ENCODE measurements at regions not wholly inside any gene's neighbourhood (a gene's known extent, or its start where the extent isn't known, plus 50 kb on each side); places are given as distances from the start of the nearest gene placed in this dataset.

DNA sequence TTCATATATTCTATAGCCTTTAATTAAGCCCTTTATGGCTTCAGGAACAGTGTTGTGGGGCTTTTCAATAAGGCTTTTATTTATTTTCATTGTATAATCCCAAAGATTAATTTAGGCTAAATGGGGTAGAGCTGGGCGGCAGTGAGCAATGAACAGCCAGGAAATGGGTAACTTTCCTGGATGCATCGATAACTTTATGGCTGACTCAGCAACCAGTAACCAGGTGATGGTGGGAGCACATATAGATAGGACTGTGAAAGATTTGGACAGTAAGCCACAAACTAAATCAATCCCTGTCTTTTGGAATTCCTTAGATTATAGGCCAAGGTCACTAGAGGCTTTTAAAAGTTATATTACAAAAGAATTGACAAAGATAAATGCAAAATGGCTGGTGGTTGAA, 1260.6 kb upstream of the CELF4 start:
- H3K9ac ChIP-seq: no peak overlapping the region
- no peak overlapping the region for H3K4me3 Mint-ChIP-seq
- no peaks in the 10 kb centered on the region for H3K9me3 ChIP-seq (ENCODE audit: low read depth)
- H3K4me3 ChIP-seq: no peak overlapping the region
- no peaks in the 10 kb centered on the region for H3K4me1 ChIP-seq
- H3F3A ChIP-seq (ENCODE audit: low read depth): no peaks in the 10 kb centered on the region
- H3K27ac ChIP-seq: no peak overlapping the region
- H3K36me3 ChIP-seq: no peaks in the 10 kb centered on the region
- H4K20me1 ChIP-seq (ENCODE audit: low read depth): no peaks in the 10 kb centered on the region
- no peaks in the 10 kb centered on the region for H3K27me3 ChIP-seq
- no peaks in the 10 kb centered on the region for H3K9me3 Mint-ChIP-seq
- H3K79me2 ChIP-seq (ENCODE audit: low read depth): no peaks in the 10 kb centered on the region
- H3K36me3 Mint-ChIP-seq: no peaks in the 10 kb centered on the region
- H3K4me2 ChIP-seq: no peak overlapping the region
- H3K27me3 Mint-ChIP-seq (ENCODE audit: insufficient read depth, low read depth): no peaks in the 10 kb centered on the region
- H2AFZ ChIP-seq (replicated peaks): no peak overlapping the region
- TF ChIP-seq EZH2phosphoT487 (IDR thresholded peaks at IDR 0.05): no peak
- no peak for TF ChIP-seq EZH2 (IDR thresholded peaks at IDR 0.05)
- no peak for TF ChIP-seq CTCF (IDR thresholded peaks at IDR 0.05)
- H3K4me1 Mint-ChIP-seq: no peaks in the 10 kb centered on the region
- no peak overlapping the region for H3K27ac Mint-ChIP-seq
- DNase-seq (ENCODE audit: low spot score): no peak

DNA sequence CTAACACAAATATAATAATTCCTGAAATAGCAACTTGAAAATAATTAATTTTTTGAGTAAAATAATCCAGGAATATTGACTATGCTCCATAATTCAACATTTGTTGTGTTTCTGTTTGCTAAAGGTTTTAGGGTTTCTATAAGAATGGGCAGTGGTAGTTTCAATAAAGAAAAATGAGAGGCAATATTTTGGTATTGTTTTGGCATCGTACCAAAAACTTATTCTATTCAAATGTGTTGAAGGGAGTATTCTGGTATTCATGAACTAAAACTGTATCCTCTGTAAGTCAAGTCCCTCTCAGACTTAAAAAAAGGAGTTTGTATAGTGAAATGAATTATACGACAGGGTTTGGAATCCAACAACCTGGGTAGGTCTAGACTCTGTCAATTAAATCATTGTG, 1245.6 kb upstream of the CELF4 start:
- H3K27ac Mint-ChIP-seq: no peak overlapping the region
- peaks cover 2% of the 10 kb centered on the region for H3K27me3 Mint-ChIP-seq (ENCODE audit: insufficient read depth, low read depth)
- Histone ChIP-seq H3K79me2 (ENCODE audit: low read depth) (no peaks in the 10 kb centered on the region), H4K20me1 (ENCODE audit: low read depth) (no peaks in the 10 kb centered on the region), H3F3A (ENCODE audit: low read depth) (no peaks in the 10 kb centered on the region), H3K27me3 (no peaks in the 10 kb centered on the region), H3K36me3 (no peaks in the 10 kb centered on the region), H3K4me2 (no peak overlapping the region), H3K27ac (no peak overlapping the region), H3K9me3 (ENCODE audit: low read depth) (no peaks in the 10 kb centered on the region), H3K4me3 (no peak overlapping the region), H2AFZ (replicated peaks) (no peak overlapping the region), H3K9ac (no peak overlapping the region), H3K4me1 (peaks cover 16% of the 10 kb centered on the region)
- no peaks in the 10 kb centered on the region for H3K9me3 Mint-ChIP-seq
- H3K36me3 Mint-ChIP-seq: no peaks in the 10 kb centered on the region
- no peak for DNase-seq (ENCODE audit: low spot score)
- TF ChIP-seq EZH2 (IDR thresholded peaks at IDR 0.05): no peak
- TF ChIP-seq CTCF (IDR thresholded peaks at IDR 0.05): no peak
- TF ChIP-seq EZH2phosphoT487 (IDR thresholded peaks at IDR 0.05): no peak
- H3K4me1 Mint-ChIP-seq: peaks cover 2% of the 10 kb centered on the region
- H3K4me3 Mint-ChIP-seq: no peak overlapping the region

- Histone ChIP-seq H3K9ac (no peak overlapping the region), H3K79me2 (ENCODE audit: low read depth) (no peaks in the 10 kb centered on the region), H3K27ac (no peak overlapping the region), H3K9me3 (ENCODE audit: low read depth) (no peaks in the 10 kb centered on the region), H4K20me1 (ENCODE audit: low read depth) (no peaks in the 10 kb centered on the region), H3F3A (ENCODE audit: low read depth) (no peaks in the 10 kb centered on the region), H2AFZ (replicated peaks) (no peak overlapping the region), H3K27me3 (no peaks in the 10 kb centered on the region), H3K36me3 (no peaks in the 10 kb centered on the region), H3K4me2 (no peak overlapping the region), H3K4me1 (peaks cover 20% of the 10 kb centered on the region), H3K4me3 (no peak overlapping the region)
- DNase-seq (ENCODE audit: low spot score): no peak
- H3K4me1 Mint-ChIP-seq: peaks cover 6% of the 10 kb centered on the region
- no peak overlapping the region for H3K27ac Mint-ChIP-seq
- no peaks in the 10 kb centered on the region for H3K36me3 Mint-ChIP-seq
- H3K4me3 Mint-ChIP-seq: no peak overlapping the region
- TF ChIP-seq EZH2phosphoT487 (IDR thresholded peaks at IDR 0.05) (no peak), EZH2 (IDR thresholded peaks at IDR 0.05) (no peak), CTCF (IDR thresholded peaks at IDR 0.05) (no peak)
- H3K27me3 Mint-ChIP-seq (ENCODE audit: insufficient read depth, low read depth): peaks cover 2% of the 10 kb centered on the region
- H3K9me3 Mint-ChIP-seq: no peaks in the 10 kb centered on the region
These were observed 1245.2 kb upstream of the CELF4 start for GRCh38 chr18:38810789-38811188.

DNA sequence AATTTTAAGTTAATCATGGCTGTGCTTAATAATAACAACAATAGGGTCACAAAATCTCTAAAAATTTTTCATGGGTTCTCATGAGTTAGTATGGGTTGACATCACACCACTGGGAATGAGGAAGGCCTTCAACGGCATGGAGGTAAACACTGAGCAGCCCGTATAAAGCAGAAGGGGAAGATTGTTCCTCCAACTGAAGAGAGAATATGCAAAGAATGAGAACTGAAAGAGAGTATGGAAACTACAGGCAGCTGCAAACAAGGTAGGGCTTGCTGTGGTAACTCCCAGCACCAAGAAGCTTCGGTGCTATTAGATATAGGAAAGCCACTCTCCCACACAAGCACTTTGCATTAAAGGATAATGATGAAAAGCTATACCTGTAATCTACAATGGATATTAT, 1242.3 kb upstream of the CELF4 start:
- no peak overlapping the region for H3K4me2 ChIP-seq
- H3K27ac Mint-ChIP-seq: no peak overlapping the region
- no peaks in the 10 kb centered on the region for H3K9me3 ChIP-seq (ENCODE audit: low read depth)
- H2AFZ ChIP-seq (replicated peaks): no peak overlapping the region
- peaks cover 14% of the 10 kb centered on the region for H3K4me1 Mint-ChIP-seq
- TF ChIP-seq CTCF (IDR thresholded peaks at IDR 0.05): no peak
- no peak for TF ChIP-seq EZH2 (IDR thresholded peaks at IDR 0.05)
- TF ChIP-seq EZH2phosphoT487 (IDR thresholded peaks at IDR 0.05): no peak
- no peak overlapping the region for H3K27ac ChIP-seq
- no peaks in the 10 kb centered on the region for H3K79me2 ChIP-seq (ENCODE audit: low read depth)
- no peaks in the 10 kb centered on the region for H3K9me3 Mint-ChIP-seq
- H3K4me1 ChIP-seq: peaks cover 29% of the 10 kb centered on the region
- no peak overlapping the region for H3K4me3 Mint-ChIP-seq
- H4K20me1 ChIP-seq (ENCODE audit: low read depth): no peaks in the 10 kb centered on the region
- H3K36me3 Mint-ChIP-seq: no peaks in the 10 kb centered on the region
- H3K27me3 ChIP-seq: no peaks in the 10 kb centered on the region
- H3K4me3 ChIP-seq: no peak overlapping the region
- H3F3A ChIP-seq (ENCODE audit: low read depth): no peaks in the 10 kb centered on the region
- H3K27me3 Mint-ChIP-seq (ENCODE audit: insufficient read depth, low read depth): peaks cover 4% of the 10 kb centered on the region
- H3K36me3 ChIP-seq: no peaks in the 10 kb centered on the region
- no peak overlapping the region for H3K9ac ChIP-seq
- no peak for DNase-seq (ENCODE audit: low spot score)
